ENCODE measurements at regions not wholly inside any gene's neighbourhood (a gene's known extent, or its start where the extent isn't known, plus 50 kb on each side); places are given as distances from the start of the nearest gene placed in this dataset.

DNA sequence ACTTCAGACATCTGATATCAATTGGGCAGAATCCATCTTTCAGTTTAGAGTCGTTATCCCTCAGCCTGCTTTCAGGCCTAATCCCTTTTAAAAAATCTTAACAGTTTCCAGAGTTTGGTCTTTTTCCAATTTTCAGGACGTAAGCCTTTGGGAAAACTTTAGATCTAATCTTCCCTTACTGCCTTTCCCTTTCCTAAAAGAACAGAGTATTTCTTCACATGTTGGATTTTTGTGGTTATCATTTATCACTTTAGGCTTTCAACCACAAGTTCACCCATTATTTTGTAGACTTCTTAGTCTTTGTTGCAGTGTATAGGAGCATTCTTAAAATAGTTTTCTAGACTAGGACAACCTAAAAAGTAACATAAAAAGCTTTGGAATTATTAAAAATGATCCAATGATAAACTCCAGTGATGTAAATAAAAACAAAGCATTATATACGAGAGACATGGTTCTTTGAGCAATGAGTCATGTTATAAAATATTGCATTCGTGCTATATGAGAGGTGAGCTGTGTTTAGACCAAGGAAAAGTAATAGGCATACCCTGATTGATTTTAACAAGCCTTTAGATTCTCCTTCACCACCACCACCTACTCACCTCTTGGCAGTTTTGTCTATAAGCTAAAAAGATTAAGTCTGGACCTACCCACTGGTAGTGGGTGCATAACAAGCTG is 90.4 kb upstream of the MCHR2 start:
- no peaks in the 10 kb centered on the region for H3K4me1 ChIP-seq
- TF ChIP-seq, protein P1, sequence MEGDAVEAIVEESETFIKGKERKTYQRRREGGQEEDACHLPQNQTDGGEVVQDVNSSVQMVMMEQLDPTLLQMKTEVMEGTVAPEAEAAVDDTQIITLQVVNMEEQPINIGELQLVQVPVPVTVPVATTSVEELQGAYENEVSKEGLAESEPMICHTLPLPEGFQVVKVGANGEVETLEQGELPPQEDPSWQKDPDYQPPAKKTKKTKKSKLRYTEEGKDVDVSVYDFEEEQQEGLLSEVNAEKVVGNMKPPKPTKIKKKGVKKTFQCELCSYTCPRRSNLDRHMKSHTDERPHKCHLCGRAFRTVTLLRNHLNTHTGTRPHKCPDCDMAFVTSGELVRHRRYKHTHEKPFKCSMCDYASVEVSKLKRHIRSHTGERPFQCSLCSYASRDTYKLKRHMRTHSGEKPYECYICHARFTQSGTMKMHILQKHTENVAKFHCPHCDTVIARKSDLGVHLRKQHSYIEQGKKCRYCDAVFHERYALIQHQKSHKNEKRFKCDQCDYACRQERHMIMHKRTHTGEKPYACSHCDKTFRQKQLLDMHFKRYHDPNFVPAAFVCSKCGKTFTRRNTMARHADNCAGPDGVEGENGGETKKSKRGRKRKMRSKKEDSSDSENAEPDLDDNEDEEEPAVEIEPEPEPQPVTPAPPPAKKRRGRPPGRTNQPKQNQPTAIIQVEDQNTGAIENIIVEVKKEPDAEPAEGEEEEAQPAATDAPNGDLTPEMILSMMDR (IDR thresholded peaks at IDR 0.05; ENCODE audit: borderline replicate concordance), result no peak
- no peaks in the 10 kb centered on the region for H3K9me3 ChIP-seq (replicated peaks)
- no peaks in the 10 kb centered on the region for H3K36me3 ChIP-seq
- no peak for DNase-seq
- no peak overlapping the region for H3K4me3 ChIP-seq
- no peaks in the 10 kb centered on the region for H3K27me3 ChIP-seq (ENCODE audit: low read depth)
- H3K27ac ChIP-seq (replicated peaks), result no peak overlapping the region
- intact Hi-C loops (cut with micrococcal nuclease), result no loop called here

DNA sequence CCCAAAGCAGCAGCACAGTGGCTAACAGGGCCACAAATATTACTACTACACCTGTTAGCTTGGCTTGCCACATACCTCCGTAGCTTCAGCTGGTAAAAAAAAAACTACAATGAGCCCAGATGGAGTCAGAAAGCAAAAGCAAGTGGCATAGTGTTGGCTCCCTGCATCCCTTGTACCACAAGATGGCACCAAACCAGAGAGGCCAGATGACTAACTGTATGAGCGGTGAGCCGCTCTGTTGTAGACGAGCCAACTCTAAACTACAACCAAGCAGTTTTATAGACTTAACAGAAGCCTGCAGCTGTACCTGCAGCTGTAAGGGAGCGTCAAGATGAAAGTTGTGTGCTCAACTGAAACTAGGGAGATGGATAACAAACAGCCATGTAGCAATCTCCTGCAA is 84.5 kb upstream of the MCHR2 start:
- TF ChIP-seq, protein P1 (IDR thresholded peaks at IDR 0.05; ENCODE audit: borderline replicate concordance), result no peak
- no peak overlapping the region for H3K4me3 ChIP-seq
- no peaks in the 10 kb centered on the region for H3K4me1 ChIP-seq
- no peak for DNase-seq
- H3K36me3 ChIP-seq, result no peaks in the 10 kb centered on the region
- intact Hi-C loops (cut with micrococcal nuclease), result no loop called here
- no peaks in the 10 kb centered on the region for H3K27me3 ChIP-seq (ENCODE audit: low read depth)
- H3K9me3 ChIP-seq (replicated peaks), result no peaks in the 10 kb centered on the region
- no peak overlapping the region for H3K27ac ChIP-seq (replicated peaks)

DNA sequence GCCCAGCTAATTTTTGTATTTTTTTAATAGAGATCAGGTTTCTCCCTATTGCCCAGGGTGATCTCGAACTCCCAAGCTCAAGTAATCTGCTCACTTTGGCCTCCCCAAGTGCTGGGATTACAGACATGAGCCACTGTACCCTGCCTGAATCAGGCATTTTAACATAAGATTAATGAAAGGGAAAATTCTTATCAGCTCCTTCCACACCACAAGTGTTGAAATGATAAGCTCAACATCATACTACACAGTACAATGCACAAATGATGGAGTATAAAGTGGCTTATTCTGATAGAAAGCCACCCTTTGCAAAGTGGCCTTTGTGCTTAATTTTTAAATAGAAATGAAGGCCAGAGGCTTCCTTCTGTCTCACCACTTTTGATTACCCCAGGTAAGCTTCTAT is 71.3 kb upstream of the MCHR2 start:
- DNase-seq, result no peak
- Histone ChIP-seq H3K4me1 (no peaks in the 10 kb centered on the region), H3K4me3 (no peak overlapping the region), H3K9me3 (replicated peaks) (peaks cover 33% of the 10 kb centered on the region), H3K27me3 (ENCODE audit: low read depth) (no peaks in the 10 kb centered on the region), H3K27ac (replicated peaks) (no peak overlapping the region), H3K36me3 (no peaks in the 10 kb centered on the region)
- TF ChIP-seq, protein P1 (IDR thresholded peaks at IDR 0.05; ENCODE audit: borderline replicate concordance), result no peak
- intact Hi-C loops (cut with micrococcal nuclease), result no loop called here

DNA sequence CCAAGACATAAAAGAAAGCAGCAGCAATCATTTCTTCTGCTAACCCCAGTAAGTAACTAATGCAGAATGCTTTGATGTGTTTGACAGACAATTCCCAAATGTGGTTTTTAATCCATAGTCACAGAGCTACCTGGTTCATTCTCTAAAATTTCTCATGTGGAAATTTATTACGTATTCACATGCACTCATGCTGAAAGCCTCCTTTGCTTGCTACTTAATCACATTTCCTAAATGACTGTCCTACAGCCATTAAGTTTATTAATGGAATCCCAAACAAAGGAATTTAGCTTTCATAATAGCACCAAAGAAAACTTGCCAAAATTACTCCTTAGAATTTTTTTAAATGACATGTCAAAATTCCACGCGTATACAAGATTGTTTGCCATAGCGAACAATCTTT is 68.6 kb upstream of the MCHR2 start:
- H3K4me3 ChIP-seq, result no peak overlapping the region
- no peak overlapping the region for H3K27ac ChIP-seq (replicated peaks)
- H3K36me3 ChIP-seq, result no peaks in the 10 kb centered on the region
- TF ChIP-seq, protein P1 (IDR thresholded peaks at IDR 0.05; ENCODE audit: borderline replicate concordance), result no peak
- no peaks in the 10 kb centered on the region for H3K27me3 ChIP-seq (ENCODE audit: low read depth)
- intact Hi-C loops (cut with micrococcal nuclease), result no loop called here
- no peaks in the 10 kb centered on the region for H3K4me1 ChIP-seq
- peaks cover 11% of the 10 kb centered on the region for H3K9me3 ChIP-seq (replicated peaks)
- DNase-seq, result no peak

DNA sequence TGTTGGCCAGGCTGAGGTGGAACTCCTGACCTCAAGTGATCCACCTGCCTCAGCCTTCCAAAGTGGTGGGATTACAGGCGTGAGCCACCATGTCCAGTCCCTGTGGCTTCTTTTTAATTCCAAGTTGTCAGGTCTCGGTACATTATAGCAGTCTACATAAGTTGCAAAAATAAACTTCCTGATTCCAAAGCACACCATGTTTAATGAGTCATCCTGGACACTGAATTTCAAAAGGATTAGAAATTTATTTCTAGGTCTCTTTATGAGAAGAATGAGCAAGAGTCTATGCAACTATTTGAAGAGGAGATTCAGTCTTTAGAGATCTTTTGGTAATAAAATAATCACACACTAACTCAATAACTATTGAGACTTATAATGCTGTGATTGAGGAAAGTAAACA is 63.9 kb upstream of the MCHR2 start:
- intact Hi-C loops (cut with micrococcal nuclease), result no loop called here

More for the DNA sequence above, 63.9 kb upstream of the MCHR2 start:
- Histone ChIP-seq H3K27ac (replicated peaks) (no peak overlapping the region), H3K9me3 (replicated peaks) (peaks cover 29% of the 10 kb centered on the region), H3K4me1 (no peaks in the 10 kb centered on the region), H3K36me3 (no peaks in the 10 kb centered on the region), H3K27me3 (ENCODE audit: low read depth) (no peaks in the 10 kb centered on the region), H3K4me3 (no peak overlapping the region)
- DNase-seq, result no peak
- TF ChIP-seq, protein P1 (IDR thresholded peaks at IDR 0.05; ENCODE audit: borderline replicate concordance), result no peak
